Heart left ventricle (tissue), 16 donors: ENCODE measurements at regions not wholly inside any gene's neighbourhood (a gene's known extent, or its start where the extent isn't known, plus 50 kb on each side); places are given as distances from the start of the nearest gene placed in this dataset.

Source experiments
- ATAC-seq, 4 donors: fragments of 200-7000 bp; cut with Tn5 transposase; one replicate each; pipeline ENCODE4 v1.9.1; 2020 to 2022; ENCODE audit warnings: moderate library complexity in 4 of 4, mild to moderate bottlenecking in 3 of 4, moderate number of reproducible peaks in 1 of 4
- DNase-seq, 5 donors: peaks; one replicate each; pipeline ENCODE4 v3.0.0-alpha.2; 2020
- H3K27ac ChIP-seq, 12 donors: fragments of 200-600 bp; sonication (generic) in 4 of 12; one replicate each; pipeline versions ENCODE4 v1.5.0 to v1.8.0; 2016 to 2022; ENCODE audit warnings: mild to moderate bottlenecking in 2 of 12
- H3K27me3 ChIP-seq, 9 donors: fragments of 200-600 bp; sonication (generic) in 2 of 9; one replicate each; pipeline versions ENCODE4 v1.5.1 to v1.8.0; 2016 to 2022; ENCODE audit warnings: mild to moderate bottlenecking in 3 of 9
- H3K36me3 ChIP-seq, 9 donors: fragments of 200-600 bp; sonication (generic) in 2 of 9; one replicate each; pipeline versions ENCODE4 v1.5.0 to v1.8.0; 2018 to 2022; ENCODE audit warnings: mild to moderate bottlenecking in 2 of 9
- H3K4me1 ChIP-seq, 12 donors: fragments of 200-600 bp; sonication (generic) in 4 of 12; one replicate each; pipeline versions ENCODE4 v1.5.0 to v1.8.0; 2016 to 2022; ENCODE audit warnings: mild to moderate bottlenecking in 3 of 12
- H3K4me3 ChIP-seq, 12 donors: fragments of 200-600 bp; sonication (generic) in 4 of 12; one replicate each; pipeline versions ENCODE4 v1.5.0 to v1.8.0; 2017 to 2022; ENCODE audit warnings: mild to moderate bottlenecking in 9 of 12, moderate library complexity in 4 of 12
- H3K9me3 ChIP-seq, 12 donors: fragments of 200-600 bp; sonication (generic) in 4 of 12; one replicate each; pipeline versions ENCODE4 v1.5.0 to v1.8.0; 2016 to 2022; ENCODE audit warnings: mild to moderate bottlenecking in 1 of 12
- CTCF ChIP-seq, 12 donors: fragments of 200-600 bp; sonication (generic) in 4 of 12; IDR thresholded peaks; one replicate each; pipeline versions ENCODE4 v1.5.0 to v1.8.0; 2018 to 2022; ENCODE audit warnings: antibody characterized with exemption in 12 of 12, mild to moderate bottlenecking in 5 of 12
- POLR2A ChIP-seq, 2 donors: fragments of 450-650 bp; IDR thresholded peaks; one replicate each; pipeline ENCODE4 v1.6.1; 2017; ENCODE audit warnings: antibody characterized with exemption in 2 of 2, mild to moderate bottlenecking in 2 of 2, moderate library complexity in 2 of 2
- WGBS, 4 donors: extraction: QIAGEN DNeasy Blood & Tissue Kit in 2 of 4; methylation state at CpG; one replicate each; pipeline versions ENCODE4 v1.1.5 to v1.1.7; 2013 to 2018; 5-methylcytosine and 5-hydroxymethylcytosine counted together
- intact Hi-C, 10 donors: fragments of 100-400 bp; cut with DNase I; formaldehyde crosslinking; loops; one replicate each; pipeline versions ENCODE4 v1.11.1 to v1.14.2; 2022
- donor health status: ischemic (EF 13 %, LVEDD 7.1; RV severe dilation, severe dysfunction).
- donor health status: healthy with polysubstance abuse.
- donor health status: DM: no; HTN: yes; CAD: no.
- donor health status: DM: no; HTN: no; CAD: no.
- donor health status: ischemic (EF 25% LVEDD 6.9; RV normal size, moderate dysfunction).
- donor health status: ischemic (EF 25% LVEDD 5.7; RV mildly dilated, moderate dysfunction).
- donor health status: healthy.
- donor health status: DM: yes; HTN: yes; CAD: no.
- donor health status: ischemic (EF 35%, LVEDD 5.7; RV mildly dilated, moderate dysfunction).
- donor health status: nonischemic (EF 11% LVEDD 7.7; RV severe dilation, severe dysfunction).
- donor health status: DM: yes; HTN: yes; CAD: no.
- donor health status: PGD.
- donor health status: ischemic (EF 29% LVEDD 5.4; RV normal size, mild dysfunction).
- donor health status: nonischemic (EF 23%, LVEDD 6.1; RV moderate dilation, normal function).

DNA sequence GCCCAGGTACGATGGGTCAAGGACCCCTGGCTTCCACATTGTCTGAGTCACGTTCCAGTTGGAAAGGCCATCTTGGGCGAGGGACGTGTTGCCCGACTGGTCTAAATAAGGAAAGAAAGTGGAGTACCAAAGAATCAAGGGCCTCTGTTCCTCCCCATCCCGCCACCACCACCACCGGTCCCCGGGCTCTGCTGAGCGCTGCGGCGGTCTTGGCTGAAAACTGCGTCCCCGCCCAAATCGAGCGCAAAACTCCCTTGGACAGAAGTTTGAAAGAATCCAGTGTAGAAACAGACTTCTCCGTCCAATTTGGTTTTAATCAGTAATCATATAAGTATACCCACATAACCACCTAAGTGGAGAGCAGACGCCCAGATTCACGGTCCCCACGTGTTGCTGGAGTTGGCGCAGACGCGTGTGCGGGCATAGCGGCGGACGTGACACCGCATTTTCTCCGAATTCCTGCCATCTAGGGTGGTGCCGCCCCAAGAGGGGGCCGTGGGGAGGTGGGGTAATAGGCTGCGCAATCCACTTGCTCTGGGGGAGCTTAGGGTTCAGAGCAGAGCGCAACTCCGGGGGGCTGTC lies 243.8 kb upstream of the TOPAZ1 start:
- Histone ChIP-seq H3K9me3 (peaks cover 0 to 5% (median 0%) of the 10 kb centered on the region in 12 donors), H3K27me3 (peaks cover 54 to 100% (median 85%) of the 10 kb centered on the region in 9 donors), H3K4me3 (peak overlapping the region in 6 of 12 donors; percentile 37 to 58 (median 52)), H3K36me3 (no peaks in the 10 kb centered on the region), H3K27ac (no peak overlapping the region), H3K4me1 (peaks cover 0 to 52% (median 37%) of the 10 kb centered on the region in 12 donors)
- ATAC-seq (no peak), DNase-seq (no peak)
- WGBS, 4 donors: 1 to 7% (median 4%) methylated on average over 24 to 33 of the region's 33 CpGs
- intact Hi-C loops: loop anchor here in 1 of 10 donors (2.0 kb wide), 1 partner anchor 67 kb away; no protein-coding TSS in a partner anchor
- no peak for TF ChIP-seq CTCF (IDR thresholded peaks at IDR 0.05)
- TF ChIP-seq POLR2A (IDR thresholded peaks at IDR 0.05): no peak

- no peak for DNase-seq
- Histone ChIP-seq H3K4me3 (peak overlapping the region in 11 of 12 donors; percentile 37 to 58 (median 49)), H3K36me3 (no peaks in the 10 kb centered on the region), H3K27ac (no peak overlapping the region), H3K9me3 (no peaks in the 10 kb centered on the region), H3K4me1 (peaks cover 0 to 52% (median 37%) of the 10 kb centered on the region in 12 donors), H3K27me3 (peaks cover 54 to 99% (median 85%) of the 10 kb centered on the region in 9 donors)
- intact Hi-C loops: no loop called here
- no peak for ATAC-seq
- TF ChIP-seq CTCF (IDR thresholded peaks at IDR 0.05) (no peak), POLR2A (IDR thresholded peaks at IDR 0.05) (no peak)
- 0 to 1% (median 1%) methylated on average over 24 to 25 of the region's 25 CpGs for WGBS, 4 donors
Measured at GRCh38 chr3:43998370-43998835, 243.3 kb upstream of the TOPAZ1 start.

GRCh38 chr3:43998836-43999727 lies 242.6 kb upstream of the TOPAZ1 start:
- Histone ChIP-seq H3K27me3 (peaks cover 54 to 99% (median 81%) of the 10 kb centered on the region in 9 donors), H3K4me1 (peaks cover 0 to 52% (median 37%) of the 10 kb centered on the region in 12 donors), H3K4me3 (peak overlapping the region; percentile 35 to 58 (median 48)), H3K9me3 (no peaks in the 10 kb centered on the region), H3K27ac (no peak overlapping the region), H3K36me3 (no peaks in the 10 kb centered on the region)
- ATAC-seq: peak in 2 of 4 donors; percentile 41 to 57
- TF ChIP-seq POLR2A (IDR thresholded peaks at IDR 0.05) (no peak), CTCF (IDR thresholded peaks at IDR 0.05) (no peak)
- WGBS, 4 donors: 2 to 4% (median 3%) methylated on average over 47 to 93 of the region's 93 CpGs
- intact Hi-C loops: no loop called here
- DNase-seq: no peak
